Kidney (tissue), 13 donors: ENCODE measurements at regions not wholly inside any gene's neighbourhood (a gene's known extent, or its start where the extent isn't known, plus 50 kb on each side); places are given as distances from the start of the nearest gene placed in this dataset.
A peak's percentile ranks its signal among the peaks of the same experiment; 100 is the strongest.

Experiments used
- DNase-seq, 5 donors: peaks; one replicate each; pipeline ENCODE4 v3.0.0-alpha.2; 2013 to 2020
- FAIRE-seq: peaks from 2 replicates; lab custom pipeline; 2012; peaks lifted over from hg19 to GRCh38; lab: Jason Lieb, UNC
- H3K27ac ChIP-seq, 2 donors: one replicate each; pipeline ENCODE4 v1.7.0; 2013; ENCODE audit warnings: low read depth in 2 of 2, low read length in 2 of 2, inconsistent platforms in 1 of 2
- H3K27me3 ChIP-seq: one replicate; pipeline ENCODE4 v1.7.1; 2013; ENCODE audit warnings: low read length, inconsistent platforms; ENCODE audit not compliant: control insufficient read depth, insufficient read depth
- H3K36me3 ChIP-seq, 3 donors: one replicate each; pipeline versions ENCODE4 v1.7.0 to v1.7.1; 2013; ENCODE audit warnings: low read length in 3 of 3, control low read depth in 1 of 3, inconsistent platforms in 1 of 3; ENCODE audit not compliant: insufficient read depth in 3 of 3, control insufficient read depth in 2 of 3
- H3K4me1 ChIP-seq, 3 donors: one replicate each; pipeline versions ENCODE4 v1.7.0 to v1.7.1; 2013; ENCODE audit warnings: low read length in 3 of 3, inconsistent platforms in 1 of 3, low read depth in 1 of 3; ENCODE audit not compliant: control insufficient read depth in 2 of 3, insufficient read depth in 2 of 3
- H3K4me3 ChIP-seq, 3 donors: one replicate each; pipeline versions ENCODE4 v1.7.0 to v1.8.1; 2013; ENCODE audit warnings: low read length in 3 of 3, control low read depth in 1 of 3, inconsistent platforms in 1 of 3
- H3K9ac ChIP-seq, 3 donors: one replicate each; pipeline versions ENCODE4 v1.7.0 to v1.7.1; 2013; ENCODE audit warnings: low read length in 3 of 3, control low read depth in 1 of 3, inconsistent platforms in 1 of 3
- H3K9me3 ChIP-seq, 3 donors: one replicate each; pipeline versions ENCODE4 v1.7.0 to v1.7.1; 2013; ENCODE audit warnings: low read length in 3 of 3, control low read depth in 1 of 3, inconsistent platforms in 1 of 3; ENCODE audit not compliant: control insufficient read depth in 2 of 3, insufficient read depth in 1 of 3
- CTCF ChIP-seq: IDR thresholded peaks from 3 replicates; pipeline ENCODE4 v1.5.1; 2012; ENCODE audit warnings: mild to moderate bottlenecking, moderate library complexity, borderline replicate concordance; ENCODE audit not compliant: insufficient read depth; ENCODE audit errors: extremely low read depth
- intact Hi-C: fragments of 100-400 bp; cut with DNase I; formaldehyde crosslinking; loops from one replicate; pipeline ENCODE4 v1.11.1; 2022
- donor health status: control.
- donor health status: control.
- donor health status: control.
- donor health status: control.
- donor health status: control.
- donor health status: DM: yes; HTN: yes; CAD: no.
- donor health status: Normal renal cell carcinoma (clear cell type).

GRCh38 chr14:62378057-62378456, 615.8 kb downstream of the SNAPC1 start:
- Histone ChIP-seq H3K9ac (no peak overlapping the region), H3K4me1 (no peaks in the 10 kb centered on the region), H3K27ac (no peak overlapping the region), H3K27me3 (no peaks in the 10 kb centered on the region), H3K36me3 (no peaks in the 10 kb centered on the region), H3K4me3 (no peak overlapping the region), H3K9me3 (no peaks in the 10 kb centered on the region)
- TF ChIP-seq CTCF: no peak
- intact Hi-C loops: no loop called here
- FAIRE-seq: no peak
- peak in 1 of 5 donors; percentile 3 for DNase-seq

- no peak for FAIRE-seq
- no peak overlapping the region for H3K9ac ChIP-seq
- no peak overlapping the region for H3K27ac ChIP-seq
- peak in 1 of 5 donors; percentile 2 for DNase-seq
- H3K27me3 ChIP-seq: no peaks in the 10 kb centered on the region
- H3K4me1 ChIP-seq: no peaks in the 10 kb centered on the region
- no peak for TF ChIP-seq CTCF
- H3K36me3 ChIP-seq: no peaks in the 10 kb centered on the region
- H3K9me3 ChIP-seq: no peaks in the 10 kb centered on the region
- intact Hi-C loops: no loop called here
- no peak overlapping the region for H3K4me3 ChIP-seq
These were observed 619.3 kb downstream of the SNAPC1 start for GRCh38 chr14:62381311-62382070.

- TF ChIP-seq CTCF: no peak
- DNase-seq (no peak), FAIRE-seq (no peak)
- Histone ChIP-seq H3K36me3 (no peaks in the 10 kb centered on the region), H3K27me3 (no peaks in the 10 kb centered on the region), H3K9me3 (no peaks in the 10 kb centered on the region), H3K4me1 (no peaks in the 10 kb centered on the region), H3K9ac (no peak overlapping the region), H3K27ac (no peak overlapping the region), H3K4me3 (no peak overlapping the region)
- intact Hi-C loops: no loop called here
These were observed 636.1 kb downstream of the KCNH5 start for GRCh38 chr14:62409169-62409568.
